NCI-H146 (cell line): ENCODE measurements at regions not wholly inside any gene's neighbourhood (a gene's known extent, or its start where the extent isn't known, plus 50 kb on each side); places are given as distances from the start of the nearest gene placed in this dataset.
A peak's percentile ranks its signal among the peaks of the same experiment; 100 is the strongest.

ENCODE experiments used
- DNase-seq: peaks from one replicate; lab custom pipeline; 2025; lab: John Stamatoyannopoulos, UW

GRCh38 chr10:8897769-8898168 lies 843.3 kb downstream of the GATA3 start:
- DNase-seq, result no peak

- no peak for DNase-seq
Observed at GRCh38 chr10:8898745-8899330, 844.4 kb downstream of the GATA3 start.

GRCh38 chr10:8902926-8903325 lies 848.4 kb downstream of the GATA3 start:
- DNase-seq, result no peak

- DNase-seq, result no peak
Observed at GRCh38 chr10:8908013-8908412, 853.5 kb downstream of the GATA3 start.

GRCh38 chr10:8910314-8910713 lies 855.8 kb downstream of the GATA3 start:
- peak; percentile 11 for DNase-seq

- no peak for DNase-seq
Observed at GRCh38 chr10:8911032-8911431, 856.5 kb downstream of the GATA3 start.

- DNase-seq, result no peak
Observed at GRCh38 chr10:8912108-8912507, 857.6 kb downstream of the GATA3 start.

GRCh38 chr10:8913720-8914119 lies 859.2 kb downstream of the GATA3 start:
- no peak for DNase-seq

GRCh38 chr10:8919280-8919679 lies 864.8 kb downstream of the GATA3 start:
- DNase-seq, result no peak

GRCh38 chr10:8921568-8921967 lies 867.1 kb downstream of the GATA3 start:
- DNase-seq, result no peak

GRCh38 chr10:8923096-8923495 lies 868.6 kb downstream of the GATA3 start:
- no peak for DNase-seq

- DNase-seq, result no peak
Observed at GRCh38 chr10:8927705-8928104, 873.2 kb downstream of the GATA3 start.

- DNase-seq, result no peak
Observed at GRCh38 chr10:8946451-8946850, 892.0 kb downstream of the GATA3 start.

GRCh38 chr10:8950978-8951377 lies 896.5 kb downstream of the GATA3 start:
- no peak for DNase-seq

GRCh38 chr10:8951440-8952089 lies 897.1 kb downstream of the GATA3 start:
- no peak for DNase-seq

GRCh38 chr10:8956400-8956799 lies 901.9 kb downstream of the GATA3 start:
- DNase-seq, result no peak

- no peak for DNase-seq
Observed at GRCh38 chr10:8962249-8962648, 907.8 kb downstream of the GATA3 start.

- DNase-seq, result no peak
Observed at GRCh38 chr10:8967061-8967460, 912.6 kb downstream of the GATA3 start.

- DNase-seq, result no peak
Observed at GRCh38 chr10:8969853-8970252, 915.4 kb downstream of the GATA3 start.

GRCh38 chr10:8975535-8975934 lies 921.0 kb downstream of the GATA3 start:
- no peak for DNase-seq

- DNase-seq, result no peak
Observed at GRCh38 chr10:8978100-8978499, 923.6 kb downstream of the GATA3 start.

GRCh38 chr10:8979976-8980375 lies 925.5 kb downstream of the GATA3 start:
- no peak for DNase-seq

- no peak for DNase-seq
Observed at GRCh38 chr10:8981277-8981676, 926.8 kb downstream of the GATA3 start.

- no peak for DNase-seq
Observed at GRCh38 chr10:8985651-8986050, 931.2 kb downstream of the GATA3 start.
